GM12878 (cell line): ENCODE measurements at regions not wholly inside any gene's neighbourhood (a gene's known extent, or its start where the extent isn't known, plus 50 kb on each side); places are given as distances from the start of the nearest gene placed in this dataset.

Experiments
- ESRRA ChIP-seq: IDR thresholded peaks from 2 replicates; pipeline ENCODE4 v1.6.1; 2012; ENCODE audit warnings: mild to moderate bottlenecking, low read length, improper control_type of control experiment
- HDAC2 ChIP-seq: fragments of 200-600 bp; sonication (generic); IDR thresholded peaks from 2 replicates; pipeline ENCODE4 v1.6.1; 2017
- NBN ChIP-seq: fragments of 450-650 bp; IDR thresholded peaks from 2 replicates; pipeline ENCODE4 v1.6.1; 2016
- SIN3A ChIP-seq: IDR thresholded peaks from 2 replicates; pipeline ENCODE4 v1.6.1; 2012; ENCODE audit warnings: low read depth, low read length, improper control_type of control experiment
- SMAD5 ChIP-seq: IDR thresholded peaks from 2 replicates; pipeline ENCODE4 v1.6.1; 2016; ENCODE audit warnings: antibody characterized with exemption, low read depth
- TCF12 ChIP-seq: IDR thresholded peaks from 2 replicates; pipeline ENCODE4 v1.6.1; 2011; ENCODE audit warnings: low read depth, mild to moderate bottlenecking, low read length
- TCF3 ChIP-seq: IDR thresholded peaks from 2 replicates; pipeline ENCODE4 v1.6.1; 2012; ENCODE audit warnings: low read depth, mild to moderate bottlenecking, low read length, borderline replicate concordance; ENCODE audit not compliant: insufficient read depth
- TF ChIP-seq, protein P1 (sequence below): fragments of 150-350 bp; IDR thresholded peaks from 2 replicates; pipeline ENCODE4 v1.6.1; 2016; ENCODE audit warnings: low read depth, low read length
- TF ChIP-seq, protein P2 (sequence below): IDR thresholded peaks from 2 replicates; pipeline ENCODE4 v1.6.1; 2011; ENCODE audit warnings: borderline replicate concordance, low read depth, mild to moderate bottlenecking, moderate library complexity, low read length; ENCODE audit not compliant: insufficient read depth, poor library complexity, severe bottlenecking
- TF ChIP-seq, protein P3 (sequence below): fragments of 450-650 bp; IDR thresholded peaks from 2 replicates; pipeline ENCODE4 v1.6.1; 2017; ENCODE audit warnings: antibody characterized with exemption, mild to moderate bottlenecking, moderate library complexity
- TF ChIP-seq, protein P4 (sequence below): fragments of 450-650 bp; IDR thresholded peaks from 2 replicates; pipeline ENCODE4 v1.6.1; 2018; ENCODE audit warnings: mild to moderate bottlenecking, low read depth, moderate library complexity; ENCODE audit not compliant: partially characterized antibody
- TF ChIP-seq, protein P5 (sequence below): IDR thresholded peaks from 2 replicates; pipeline ENCODE4 v1.6.1; 2012; ENCODE audit warnings: low read depth, low read length, improper control_type of control experiment
- TF ChIP-seq, protein P6 (sequence below): fragments of 450-650 bp; IDR thresholded peaks from 2 replicates; pipeline ENCODE4 v1.6.1; 2017; ENCODE audit warnings: mild to moderate bottlenecking, moderate library complexity

DNA sequence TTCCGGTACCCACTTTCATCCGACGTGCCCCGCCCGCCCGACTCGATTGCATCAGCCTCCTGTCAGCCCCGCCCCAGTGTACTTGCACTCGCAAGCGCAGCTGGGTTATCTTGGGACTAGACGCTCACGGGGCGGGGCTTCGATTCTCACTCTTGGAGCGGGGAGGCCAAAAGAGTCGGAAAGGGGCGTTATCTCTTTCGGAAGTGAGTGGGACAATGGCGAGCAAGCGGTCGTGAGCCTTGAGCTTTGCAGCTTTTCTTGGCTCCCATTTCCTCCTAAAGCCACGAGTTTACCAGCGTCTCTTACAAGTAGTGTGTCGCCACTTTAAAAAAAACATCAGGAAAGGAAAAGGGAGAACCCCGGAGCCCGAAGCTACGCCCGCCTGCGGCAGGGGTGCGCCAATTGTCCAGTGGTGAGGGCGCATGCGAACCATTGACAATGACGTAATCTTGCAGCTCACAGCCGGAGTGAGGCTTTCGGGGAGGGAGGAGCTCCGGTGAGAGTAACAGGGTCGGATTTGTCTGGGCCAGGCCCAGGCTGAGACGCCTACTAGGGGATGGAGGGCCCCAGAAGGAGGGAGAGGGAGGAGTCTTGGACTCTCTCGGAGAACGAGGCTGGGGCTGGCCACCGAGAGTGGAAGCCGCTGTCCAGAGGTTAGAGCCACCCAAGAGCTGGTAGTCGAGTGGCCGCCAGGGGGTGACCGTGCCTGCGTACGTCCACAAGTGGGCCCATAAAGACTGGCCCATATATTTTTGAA, 109.5 kb downstream of the GNL3L start (continued):
- TF ChIP-seq, protein P1, sequence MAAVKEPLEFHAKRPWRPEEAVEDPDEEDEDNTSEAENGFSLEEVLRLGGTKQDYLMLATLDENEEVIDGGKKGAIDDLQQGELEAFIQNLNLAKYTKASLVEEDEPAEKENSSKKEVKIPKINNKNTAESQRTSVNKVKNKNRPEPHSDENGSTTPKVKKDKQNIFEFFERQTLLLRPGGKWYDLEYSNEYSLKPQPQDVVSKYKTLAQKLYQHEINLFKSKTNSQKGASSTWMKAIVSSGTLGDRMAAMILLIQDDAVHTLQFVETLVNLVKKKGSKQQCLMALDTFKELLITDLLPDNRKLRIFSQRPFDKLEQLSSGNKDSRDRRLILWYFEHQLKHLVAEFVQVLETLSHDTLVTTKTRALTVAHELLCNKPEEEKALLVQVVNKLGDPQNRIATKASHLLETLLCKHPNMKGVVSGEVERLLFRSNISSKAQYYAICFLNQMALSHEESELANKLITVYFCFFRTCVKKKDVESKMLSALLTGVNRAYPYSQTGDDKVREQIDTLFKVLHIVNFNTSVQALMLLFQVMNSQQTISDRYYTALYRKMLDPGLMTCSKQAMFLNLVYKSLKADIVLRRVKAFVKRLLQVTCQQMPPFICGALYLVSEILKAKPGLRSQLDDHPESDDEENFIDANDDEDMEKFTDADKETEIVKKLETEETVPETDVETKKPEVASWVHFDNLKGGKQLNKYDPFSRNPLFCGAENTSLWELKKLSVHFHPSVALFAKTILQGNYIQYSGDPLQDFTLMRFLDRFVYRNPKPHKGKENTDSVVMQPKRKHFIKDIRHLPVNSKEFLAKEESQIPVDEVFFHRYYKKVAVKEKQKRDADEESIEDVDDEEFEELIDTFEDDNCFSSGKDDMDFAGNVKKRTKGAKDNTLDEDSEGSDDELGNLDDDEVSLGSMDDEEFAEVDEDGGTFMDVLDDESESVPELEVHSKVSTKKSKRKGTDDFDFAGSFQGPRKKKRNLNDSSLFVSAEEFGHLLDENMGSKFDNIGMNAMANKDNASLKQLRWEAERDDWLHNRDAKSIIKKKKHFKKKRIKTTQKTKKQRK = no peak
- TF ChIP-seq TCF12 (peak; percentile 55; the same call in 1 of the 2 replicates), SIN3A (no peak), ESRRA (no peak), NBN (no peak; the same call in 1 of the 2 replicates), HDAC2 (no peak), TCF3 (no peak), SMAD5 (no peak)
- TF ChIP-seq, protein P2, sequence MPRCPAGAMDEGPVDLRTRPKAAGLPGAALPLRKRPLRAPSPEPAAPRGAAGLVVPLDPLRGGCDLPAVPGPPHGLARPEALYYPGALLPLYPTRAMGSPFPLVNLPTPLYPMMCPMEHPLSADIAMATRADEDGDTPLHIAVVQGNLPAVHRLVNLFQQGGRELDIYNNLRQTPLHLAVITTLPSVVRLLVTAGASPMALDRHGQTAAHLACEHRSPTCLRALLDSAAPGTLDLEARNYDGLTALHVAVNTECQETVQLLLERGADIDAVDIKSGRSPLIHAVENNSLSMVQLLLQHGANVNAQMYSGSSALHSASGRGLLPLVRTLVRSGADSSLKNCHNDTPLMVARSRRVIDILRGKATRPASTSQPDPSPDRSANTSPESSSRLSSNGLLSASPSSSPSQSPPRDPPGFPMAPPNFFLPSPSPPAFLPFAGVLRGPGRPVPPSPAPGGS = no peak
- TF ChIP-seq, protein P3, sequence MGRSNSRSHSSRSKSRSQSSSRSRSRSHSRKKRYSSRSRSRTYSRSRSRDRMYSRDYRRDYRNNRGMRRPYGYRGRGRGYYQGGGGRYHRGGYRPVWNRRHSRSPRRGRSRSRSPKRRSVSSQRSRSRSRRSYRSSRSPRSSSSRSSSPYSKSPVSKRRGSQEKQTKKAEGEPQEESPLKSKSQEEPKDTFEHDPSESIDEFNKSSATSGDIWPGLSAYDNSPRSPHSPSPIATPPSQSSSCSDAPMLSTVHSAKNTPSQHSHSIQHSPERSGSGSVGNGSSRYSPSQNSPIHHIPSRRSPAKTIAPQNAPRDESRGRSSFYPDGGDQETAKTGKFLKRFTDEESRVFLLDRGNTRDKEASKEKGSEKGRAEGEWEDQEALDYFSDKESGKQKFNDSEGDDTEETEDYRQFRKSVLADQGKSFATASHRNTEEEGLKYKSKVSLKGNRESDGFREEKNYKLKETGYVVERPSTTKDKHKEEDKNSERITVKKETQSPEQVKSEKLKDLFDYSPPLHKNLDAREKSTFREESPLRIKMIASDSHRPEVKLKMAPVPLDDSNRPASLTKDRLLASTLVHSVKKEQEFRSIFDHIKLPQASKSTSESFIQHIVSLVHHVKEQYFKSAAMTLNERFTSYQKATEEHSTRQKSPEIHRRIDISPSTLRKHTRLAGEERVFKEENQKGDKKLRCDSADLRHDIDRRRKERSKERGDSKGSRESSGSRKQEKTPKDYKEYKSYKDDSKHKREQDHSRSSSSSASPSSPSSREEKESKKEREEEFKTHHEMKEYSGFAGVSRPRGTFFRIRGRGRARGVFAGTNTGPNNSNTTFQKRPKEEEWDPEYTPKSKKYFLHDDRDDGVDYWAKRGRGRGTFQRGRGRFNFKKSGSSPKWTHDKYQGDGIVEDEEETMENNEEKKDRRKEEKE = no peak
- TF ChIP-seq, protein P4, sequence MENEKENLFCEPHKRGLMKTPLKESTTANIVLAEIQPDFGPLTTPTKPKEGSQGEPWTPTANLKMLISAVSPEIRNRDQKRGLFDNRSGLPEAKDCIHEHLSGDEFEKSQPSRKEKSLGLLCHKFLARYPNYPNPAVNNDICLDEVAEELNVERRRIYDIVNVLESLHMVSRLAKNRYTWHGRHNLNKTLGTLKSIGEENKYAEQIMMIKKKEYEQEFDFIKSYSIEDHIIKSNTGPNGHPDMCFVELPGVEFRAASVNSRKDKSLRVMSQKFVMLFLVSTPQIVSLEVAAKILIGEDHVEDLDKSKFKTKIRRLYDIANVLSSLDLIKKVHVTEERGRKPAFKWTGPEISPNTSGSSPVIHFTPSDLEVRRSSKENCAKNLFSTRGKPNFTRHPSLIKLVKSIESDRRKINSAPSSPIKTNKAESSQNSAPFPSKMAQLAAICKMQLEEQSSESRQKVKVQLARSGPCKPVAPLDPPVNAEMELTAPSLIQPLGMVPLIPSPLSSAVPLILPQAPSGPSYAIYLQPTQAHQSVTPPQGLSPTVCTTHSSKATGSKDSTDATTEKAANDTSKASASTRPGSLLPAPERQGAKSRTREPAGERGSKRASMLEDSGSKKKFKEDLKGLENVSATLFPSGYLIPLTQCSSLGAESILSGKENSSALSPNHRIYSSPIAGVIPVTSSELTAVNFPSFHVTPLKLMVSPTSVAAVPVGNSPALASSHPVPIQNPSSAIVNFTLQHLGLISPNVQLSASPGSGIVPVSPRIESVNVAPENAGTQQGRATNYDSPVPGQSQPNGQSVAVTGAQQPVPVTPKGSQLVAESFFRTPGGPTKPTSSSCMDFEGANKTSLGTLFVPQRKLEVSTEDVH = no peak
- TF ChIP-seq, protein P5, sequence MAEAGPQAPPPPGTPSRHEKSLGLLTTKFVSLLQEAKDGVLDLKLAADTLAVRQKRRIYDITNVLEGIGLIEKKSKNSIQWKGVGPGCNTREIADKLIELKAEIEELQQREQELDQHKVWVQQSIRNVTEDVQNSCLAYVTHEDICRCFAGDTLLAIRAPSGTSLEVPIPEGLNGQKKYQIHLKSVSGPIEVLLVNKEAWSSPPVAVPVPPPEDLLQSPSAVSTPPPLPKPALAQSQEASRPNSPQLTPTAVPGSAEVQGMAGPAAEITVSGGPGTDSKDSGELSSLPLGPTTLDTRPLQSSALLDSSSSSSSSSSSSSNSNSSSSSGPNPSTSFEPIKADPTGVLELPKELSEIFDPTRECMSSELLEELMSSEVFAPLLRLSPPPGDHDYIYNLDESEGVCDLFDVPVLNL = no peak
- TF ChIP-seq, protein P6, sequence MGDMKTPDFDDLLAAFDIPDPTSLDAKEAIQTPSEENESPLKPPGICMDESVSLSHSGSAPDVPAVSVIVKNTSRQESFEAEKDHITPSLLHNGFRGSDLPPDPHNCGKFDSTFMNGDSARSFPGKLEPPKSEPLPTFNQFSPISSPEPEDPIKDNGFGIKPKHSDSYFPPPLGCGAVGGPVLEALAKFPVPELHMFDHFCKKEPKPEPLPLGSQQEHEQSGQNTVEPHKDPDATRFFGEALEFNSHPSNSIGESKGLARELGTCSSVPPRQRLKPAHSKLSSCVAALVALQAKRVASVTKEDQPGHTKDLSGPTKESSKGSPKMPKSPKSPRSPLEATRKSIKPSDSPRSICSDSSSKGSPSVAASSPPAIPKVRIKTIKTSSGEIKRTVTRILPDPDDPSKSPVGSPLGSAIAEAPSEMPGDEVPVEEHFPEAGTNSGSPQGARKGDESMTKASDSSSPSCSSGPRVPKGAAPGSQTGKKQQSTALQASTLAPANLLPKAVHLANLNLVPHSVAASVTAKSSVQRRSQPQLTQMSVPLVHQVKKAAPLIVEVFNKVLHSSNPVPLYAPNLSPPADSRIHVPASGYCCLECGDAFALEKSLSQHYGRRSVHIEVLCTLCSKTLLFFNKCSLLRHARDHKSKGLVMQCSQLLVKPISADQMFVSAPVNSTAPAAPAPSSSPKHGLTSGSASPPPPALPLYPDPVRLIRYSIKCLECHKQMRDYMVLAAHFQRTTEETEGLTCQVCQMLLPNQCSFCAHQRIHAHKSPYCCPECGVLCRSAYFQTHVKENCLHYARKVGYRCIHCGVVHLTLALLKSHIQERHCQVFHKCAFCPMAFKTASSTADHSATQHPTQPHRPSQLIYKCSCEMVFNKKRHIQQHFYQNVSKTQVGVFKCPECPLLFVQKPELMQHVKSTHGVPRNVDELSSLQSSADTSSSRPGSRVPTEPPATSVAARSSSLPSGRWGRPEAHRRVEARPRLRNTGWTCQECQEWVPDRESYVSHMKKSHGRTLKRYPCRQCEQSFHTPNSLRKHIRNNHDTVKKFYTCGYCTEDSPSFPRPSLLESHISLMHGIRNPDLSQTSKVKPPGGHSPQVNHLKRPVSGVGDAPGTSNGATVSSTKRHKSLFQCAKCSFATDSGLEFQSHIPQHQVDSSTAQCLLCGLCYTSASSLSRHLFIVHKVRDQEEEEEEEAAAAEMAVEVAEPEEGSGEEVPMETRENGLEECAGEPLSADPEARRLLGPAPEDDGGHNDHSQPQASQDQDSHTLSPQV = no peak
